ENCODE measurements at regions not wholly inside any gene's neighbourhood (a gene's known extent, or its start where the extent isn't known, plus 50 kb on each side); places are given as distances from the start of the nearest gene placed in this dataset.

- no peaks in the 10 kb centered on the region for H3F3A ChIP-seq (ENCODE audit: insufficient read depth, low read length)
- TF ChIP-seq EZH2 (IDR thresholded peaks at IDR 0.05; ENCODE audit: borderline replicate concordance, low read length) (no peak), CTCF (IDR thresholded peaks at IDR 0.05; ENCODE audit: low read length) (no peak)
- no peaks in the 10 kb centered on the region for H3K79me2 ChIP-seq (ENCODE audit: insufficient read depth, low read length)
- no peak overlapping the region for H3K9ac ChIP-seq (ENCODE audit: low read length)
- no peaks in the 10 kb centered on the region for H3K36me3 ChIP-seq (ENCODE audit: insufficient read depth, low read length)
- H3K27ac ChIP-seq (ENCODE audit: low read depth, low read length, poor library complexity, severe bottlenecking) = no peak overlapping the region
- no peaks in the 10 kb centered on the region for H3K9me2 ChIP-seq (ENCODE audit: low read depth, low read length)
- H3K9me3 ChIP-seq (ENCODE audit: low read length) = no peaks in the 10 kb centered on the region
- H4K20me1 ChIP-seq (ENCODE audit: insufficient read depth, low read length) = no peaks in the 10 kb centered on the region
- no peak overlapping the region for H3K4me3 ChIP-seq (ENCODE audit: low read depth, low read length, poor library complexity, severe bottlenecking)
- H3K4me1 ChIP-seq (ENCODE audit: insufficient read depth, low read length, severe bottlenecking) = no peaks in the 10 kb centered on the region
- no peak overlapping the region for H3K4me2 ChIP-seq (ENCODE audit: low read length)
- H3K27me3 ChIP-seq (ENCODE audit: insufficient read depth, low read length) = no peaks in the 10 kb centered on the region
- H2AFZ ChIP-seq (ENCODE audit: low read length) = no peak overlapping the region
Observed at GRCh38 chr16:9236319-9236718, 144.9 kb downstream of the HAPSTR1 start.

GRCh38 chr16:9238346-9238745 lies 146.9 kb downstream of the HAPSTR1 start:
- Histone ChIP-seq H3K79me2 (ENCODE audit: insufficient read depth, low read length) (no peaks in the 10 kb centered on the region), H3K9me3 (ENCODE audit: low read length) (no peaks in the 10 kb centered on the region), H4K20me1 (ENCODE audit: insufficient read depth, low read length) (no peaks in the 10 kb centered on the region), H2AFZ (ENCODE audit: low read length) (no peak overlapping the region), H3K36me3 (ENCODE audit: insufficient read depth, low read length) (no peaks in the 10 kb centered on the region), H3K4me1 (ENCODE audit: insufficient read depth, low read length, severe bottlenecking) (no peaks in the 10 kb centered on the region), H3K4me2 (ENCODE audit: low read length) (no peak overlapping the region), H3F3A (ENCODE audit: insufficient read depth, low read length) (no peaks in the 10 kb centered on the region), H3K27me3 (ENCODE audit: insufficient read depth, low read length) (no peaks in the 10 kb centered on the region), H3K9ac (ENCODE audit: low read length) (no peak overlapping the region), H3K27ac (ENCODE audit: low read depth, low read length, poor library complexity, severe bottlenecking) (no peak overlapping the region), H3K9me2 (ENCODE audit: low read depth, low read length) (no peaks in the 10 kb centered on the region), H3K4me3 (ENCODE audit: low read depth, low read length, poor library complexity, severe bottlenecking) (no peak overlapping the region)
- TF ChIP-seq CTCF (IDR thresholded peaks at IDR 0.05; ENCODE audit: low read length) (no peak), EZH2 (IDR thresholded peaks at IDR 0.05; ENCODE audit: borderline replicate concordance, low read length) (no peak)

GRCh38 chr16:9241177-9241576 lies 149.7 kb downstream of the HAPSTR1 start:
- H3K79me2 ChIP-seq (ENCODE audit: insufficient read depth, low read length) = no peaks in the 10 kb centered on the region
- H3K36me3 ChIP-seq (ENCODE audit: insufficient read depth, low read length) = no peaks in the 10 kb centered on the region
- H3F3A ChIP-seq (ENCODE audit: insufficient read depth, low read length) = no peaks in the 10 kb centered on the region
- H3K9me2 ChIP-seq (ENCODE audit: low read depth, low read length) = no peaks in the 10 kb centered on the region
- no peak overlapping the region for H3K9ac ChIP-seq (ENCODE audit: low read length)
- no peak overlapping the region for H3K4me3 ChIP-seq (ENCODE audit: low read depth, low read length, poor library complexity, severe bottlenecking)
- no peaks in the 10 kb centered on the region for H3K4me1 ChIP-seq (ENCODE audit: insufficient read depth, low read length, severe bottlenecking)
- TF ChIP-seq EZH2 (IDR thresholded peaks at IDR 0.05; ENCODE audit: borderline replicate concordance, low read length) (no peak), CTCF (IDR thresholded peaks at IDR 0.05; ENCODE audit: low read length) (no peak)
- no peak overlapping the region for H2AFZ ChIP-seq (ENCODE audit: low read length)
- no peak overlapping the region for H3K4me2 ChIP-seq (ENCODE audit: low read length)
- no peaks in the 10 kb centered on the region for H3K9me3 ChIP-seq (ENCODE audit: low read length)
- no peaks in the 10 kb centered on the region for H3K27me3 ChIP-seq (ENCODE audit: insufficient read depth, low read length)
- no peak overlapping the region for H3K27ac ChIP-seq (ENCODE audit: low read depth, low read length, poor library complexity, severe bottlenecking)
- H4K20me1 ChIP-seq (ENCODE audit: insufficient read depth, low read length) = no peaks in the 10 kb centered on the region

Measured in OCI-LY1 (cell line).